Panc1 (cell line): ENCODE measurements at regions not wholly inside any gene's neighbourhood (a gene's known extent, or its start where the extent isn't known, plus 50 kb on each side); places are given as distances from the start of the nearest gene placed in this dataset.

Experiments
- ATAC-seq: fragments of 200-7000 bp; cut with Tn5 transposase; 2 replicates; pipeline ENCODE4 v1.9.1; 2020; ENCODE audit warnings: mild to moderate bottlenecking, moderate library complexity
- BruUV-seq: library from RNA; stranded (reverse); fragments of 400-500 nt; replicated peaks from 2 replicates; lab custom pipeline; 2021; lab: Mats Ljungman, UMichigan
- CTCF ChIA-PET: fragments of 300-600 bp; sonication (Branson Sonifier 250); formaldehyde crosslinking; loops from one replicate; lab custom pipeline; 2022; ENCODE audit warnings: antibody characterized with exemption; lab: Charles Lee
- POLR2A ChIA-PET: fragments of 300-600 bp; sonication (Branson Sonifier 250); formaldehyde crosslinking; loops from one replicate; lab custom pipeline; 2022; ENCODE audit warnings: antibody characterized with exemption; lab: Charles Lee
- DNase-seq: peaks from one replicate; pipeline ENCODE4 v3.0.0-alpha.2; 2010; ENCODE audit warnings: low read depth, low spot score
- H3K27ac ChIP-seq: 2 replicates; pipeline ENCODE4 v1.5.1; 2011; ENCODE audit warnings: mild to moderate bottlenecking, low read length, inconsistent platforms
- H3K27me3 ChIP-seq: fragments of 200-500 bp; sonication (Bioruptor generic); 2 replicates; pipeline ENCODE4 v1.6.0; 2014; ENCODE audit warnings: low read length, inconsistent platforms; ENCODE audit not compliant: control insufficient read depth, insufficient read depth
- H3K36me3 ChIP-seq: fragments of 200-500 bp; sonication (Bioruptor generic); 2 replicates; pipeline ENCODE4 v1.5.1; 2014; ENCODE audit warnings: inconsistent platforms, mild to moderate bottlenecking, low read length, moderate library complexity; ENCODE audit not compliant: control insufficient read depth, insufficient read depth
- H3K4me1 ChIP-seq: 2 replicates; pipeline ENCODE4 v1.5.1; 2011; ENCODE audit warnings: inconsistent platforms, mild to moderate bottlenecking, low read length, moderate library complexity; ENCODE audit not compliant: control insufficient read depth, insufficient read depth
- H3K4me3 ChIP-seq, 2 experiments: 2 replicates each; pipeline ENCODE4 v1.5.1; 2011 to 2012; ENCODE audit warnings: low read depth in 2 of 2, low read length in 2 of 2, mild to moderate bottlenecking in 2 of 2, inconsistent platforms in 1 of 2, moderate library complexity in 1 of 2
- H3K9me3 ChIP-seq: fragments of 200-500 bp; sonication (Bioruptor generic); 2 replicates; pipeline ENCODE4 v1.5.1; 2014; ENCODE audit warnings: low read depth, mild to moderate bottlenecking, inconsistent platforms, low read length, moderate library complexity; ENCODE audit not compliant: control insufficient read depth, insufficient read depth
- CTCF ChIP-seq: fragments of 450-650 bp; IDR thresholded peaks from 2 replicates; pipeline ENCODE4 v1.5.1; 2017; ENCODE audit warnings: mild to moderate bottlenecking
- POLR2AphosphoS5 ChIP-seq: IDR thresholded peaks from 2 replicates; pipeline ENCODE4 v1.6.1; 2012; ENCODE audit warnings: mild to moderate bottlenecking, low read depth, low read length, moderate library complexity
- REST ChIP-seq, 2 experiments: IDR thresholded peaks; 2 replicates each; pipeline ENCODE4 v1.6.1; 2011 to 2012; ENCODE audit warnings: low read depth in 2 of 2, control low read depth in 1 of 2, low read length in 1 of 2, mild to moderate bottlenecking in 1 of 2, moderate library complexity in 1 of 2; ENCODE audit not compliant: insufficient read depth in 1 of 2
- SIN3A ChIP-seq: IDR thresholded peaks from 2 replicates; pipeline ENCODE4 v1.6.1; 2012; ENCODE audit warnings: low read depth, mild to moderate bottlenecking, low read length, moderate library complexity, borderline replicate concordance; ENCODE audit not compliant: insufficient read depth
- TCF7L2 ChIP-seq: IDR thresholded peaks from 2 replicates; pipeline ENCODE4 v1.6.1; 2011; ENCODE audit warnings: mild to moderate bottlenecking, low read depth, low read length, inconsistent platforms
- in situ Hi-C: cut with HindIII; loops from 2 replicates; pipeline ENCODE4 v1.10.0; 2016; ENCODE audit warnings: low sequenced_read_pairs, low pct_unique_long_range_greater_than_20kb
- intact Hi-C: fragments of 100-400 bp; cut with micrococcal nuclease; formaldehyde crosslinking; loops from one replicate; pipeline ENCODE4 v1.10.0; 2022; ENCODE audit not compliant: unreplicated experiment

DNA sequence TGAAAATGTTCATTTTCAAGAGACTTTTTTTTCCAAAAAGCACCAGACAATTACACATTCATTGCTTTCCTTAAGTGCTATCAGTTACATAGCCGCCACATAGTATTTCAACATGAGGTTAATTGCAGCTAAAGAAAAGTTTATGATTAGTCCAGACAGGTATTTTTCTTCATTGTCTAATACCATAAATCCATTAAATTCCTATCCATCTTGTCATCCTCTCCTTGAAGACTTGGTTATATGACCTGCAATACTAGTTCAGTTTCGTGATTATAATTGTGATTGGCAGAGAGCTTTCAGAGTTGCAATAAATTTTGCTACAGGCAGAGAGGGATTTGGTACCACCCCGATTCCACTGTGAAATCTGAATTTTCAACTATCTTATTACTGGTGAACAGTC lies 437.7 kb downstream of the GPATCH2 start:
- H3K27me3 ChIP-seq = no peaks in the 10 kb centered on the region
- CTCF ChIA-PET = no interaction called here
- in situ Hi-C loops = no loop called here
- no peak overlapping the region for H3K4me3 ChIP-seq
- DNase-seq = no peak
- no peaks in the 10 kb centered on the region for H3K9me3 ChIP-seq
- H3K36me3 ChIP-seq = no peaks in the 10 kb centered on the region
- intact Hi-C loops = no loop called here
- H3K27ac ChIP-seq = no peak overlapping the region
- POLR2A ChIA-PET = no interaction called here
- ATAC-seq = no peak
- H3K4me1 ChIP-seq = no peaks in the 10 kb centered on the region
- no TSS peak for BruUV-seq
- TF ChIP-seq POLR2AphosphoS5 (no peak), CTCF (no peak), SIN3A (no peak), TCF7L2 (no peak), REST (IDR thresholded peaks at IDR 0.05; ENCODE audit: insufficient read depth in 1 of 2, low read depth in 2 of 2, low read length in 1 of 2) (no peak)

DNA sequence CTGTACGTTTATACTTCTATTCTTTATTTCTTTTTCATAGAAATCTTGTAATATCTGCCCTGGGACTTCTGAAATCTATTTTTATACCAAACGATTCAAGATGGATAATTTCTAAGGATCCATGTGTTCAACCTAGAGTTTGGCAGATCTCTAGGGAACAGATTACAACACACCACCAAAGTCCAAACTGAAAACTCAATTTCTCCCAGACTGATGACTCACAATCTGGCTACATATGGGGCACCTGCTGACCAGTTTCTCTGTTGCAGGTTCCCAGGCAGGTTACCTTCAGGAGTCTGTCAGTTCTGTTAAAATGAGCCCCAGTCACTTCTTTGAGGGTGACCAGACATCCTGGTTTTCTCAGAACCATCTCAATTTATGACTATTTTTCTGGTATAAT lies 439.4 kb downstream of the GPATCH2 start:
- Histone ChIP-seq H3K4me1 (no peaks in the 10 kb centered on the region), H3K27me3 (no peaks in the 10 kb centered on the region), H3K4me3 (no peak overlapping the region), H3K27ac (no peak overlapping the region), H3K9me3 (no peaks in the 10 kb centered on the region), H3K36me3 (no peaks in the 10 kb centered on the region)
- intact Hi-C loops = no loop called here
- DNase-seq (no peak), ATAC-seq (no peak)
- ChIA-PET POLR2A (no interaction called here), CTCF (no interaction called here)
- TF ChIP-seq POLR2AphosphoS5 (no peak), CTCF (no peak), SIN3A (no peak), REST (IDR thresholded peaks at IDR 0.05; ENCODE audit: insufficient read depth in 1 of 2, low read depth in 2 of 2, low read length in 1 of 2) (no peak), TCF7L2 (no peak)
- in situ Hi-C loops = no loop called here
- BruUV-seq = no TSS peak
